NCI-H2107 treated with DMSO at 0.1 percent for 48 hours (cell line): ENCODE measurements at regions not wholly inside any gene's neighbourhood (a gene's known extent, or its start where the extent isn't known, plus 50 kb on each side); places are given as distances from the start of the nearest gene placed in this dataset.

Experiments
- DNase-seq: peaks from one replicate; lab custom pipeline; 2025; ENCODE audit not compliant: unreplicated experiment; lab: John Stamatoyannopoulos, UW

- no peak for DNase-seq
These were observed 155.0 kb upstream of the GPR149 start for GRCh38 chr3:154584974-154585373.

GRCh38 chr3:154584041-154584440 is 154.1 kb upstream of the GPR149 start:
- DNase-seq, result no peak

- no peak for DNase-seq
These were observed 153.2 kb upstream of the GPR149 start for GRCh38 chr3:154583086-154583634.

- no peak for DNase-seq
These were observed 152.5 kb upstream of the GPR149 start for GRCh38 chr3:154582501-154582900.

- DNase-seq, result no peak
These were observed 141.7 kb upstream of the GPR149 start for GRCh38 chr3:154571553-154572226.

GRCh38 chr3:154568064-154568463 is 138.1 kb upstream of the GPR149 start:
- DNase-seq, result no peak

GRCh38 chr3:154559623-154560022 is 129.6 kb upstream of the GPR149 start:
- no peak for DNase-seq

GRCh38 chr3:154552338-154552737 is 122.3 kb upstream of the GPR149 start:
- DNase-seq, result no peak

- no peak for DNase-seq
These were observed 119.4 kb upstream of the GPR149 start for GRCh38 chr3:154549391-154549790.

- no peak for DNase-seq
These were observed 118.4 kb upstream of the GPR149 start for GRCh38 chr3:154548341-154548740.

GRCh38 chr3:154542837-154543236 is 112.8 kb upstream of the GPR149 start:
- DNase-seq, result no peak

- no peak for DNase-seq
These were observed 111.1 kb upstream of the GPR149 start for GRCh38 chr3:154540950-154541604.

- DNase-seq, result no peak
These were observed 108.8 kb upstream of the GPR149 start for GRCh38 chr3:154538566-154539360.

GRCh38 chr3:154536751-154537150 is 106.8 kb upstream of the GPR149 start:
- no peak for DNase-seq

- no peak for DNase-seq
These were observed 92.1 kb upstream of the GPR149 start for GRCh38 chr3:154522036-154522602.

GRCh38 chr3:154517404-154517803 is 87.4 kb upstream of the GPR149 start:
- no peak for DNase-seq

GRCh38 chr3:154515921-154516320 is 85.9 kb upstream of the GPR149 start:
- DNase-seq, result no peak

- DNase-seq, result no peak
These were observed 80.8 kb upstream of the GPR149 start for GRCh38 chr3:154510780-154511179.

GRCh38 chr3:154507727-154508126 is 77.7 kb upstream of the GPR149 start:
- no peak for DNase-seq

GRCh38 chr3:154496978-154497377 is 67.0 kb upstream of the GPR149 start:
- DNase-seq, result no peak

GRCh38 chr3:154496540-154496939 is 66.5 kb upstream of the GPR149 start:
- no peak for DNase-seq
